Activated gamma-delta T cell treated with anti-CD3 and anti-CD28 coated beads, Interleukin-2, amount 50 U/mL, for 16 hours (primary cell): ENCODE measurements at regions not wholly inside any gene's neighbourhood (a gene's known extent, or its start where the extent isn't known, plus 50 kb on each side); places are given as distances from the start of the nearest gene placed in this dataset.
"Not testable (repeated sequence)": the region's sequence is repeated elsewhere in the genome, so short reads cannot be mapped to it uniquely, and the experiment has no call there.

Experiments used
- DNase-seq: peaks from one replicate; pipeline ENCODE4 v3.0.0-alpha.2; 2020; ENCODE audit warnings: low read depth

- DNase-seq, result no peak
Observed at GRCh38 chrX:102784550-102784949, 64.0 kb downstream of the GPRASP3 start.

GRCh38 chrX:102787283-102787682 lies 66.7 kb downstream of the GPRASP3 start:
- DNase-seq, result no peak

DNA sequence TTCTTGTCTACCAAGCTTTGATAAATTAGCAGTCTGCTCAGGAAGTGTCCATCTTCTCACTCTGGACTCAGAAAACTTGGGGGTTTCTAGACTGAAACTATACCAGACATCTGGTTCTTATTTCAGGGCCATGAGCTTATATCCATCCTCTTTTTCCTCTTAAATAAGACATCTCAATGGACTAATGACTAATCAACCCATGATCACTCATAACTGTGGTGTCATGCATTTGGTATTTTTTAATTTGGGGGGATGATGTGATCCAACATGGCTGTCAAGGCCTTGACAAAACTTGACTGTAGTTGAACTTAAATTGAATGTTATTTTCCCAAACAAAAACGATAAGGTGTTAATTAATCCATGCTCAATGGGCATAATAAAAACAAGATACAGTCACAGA lies 87.8 kb downstream of the GPRASP3 start:
- DNase-seq, result no peak

DNA sequence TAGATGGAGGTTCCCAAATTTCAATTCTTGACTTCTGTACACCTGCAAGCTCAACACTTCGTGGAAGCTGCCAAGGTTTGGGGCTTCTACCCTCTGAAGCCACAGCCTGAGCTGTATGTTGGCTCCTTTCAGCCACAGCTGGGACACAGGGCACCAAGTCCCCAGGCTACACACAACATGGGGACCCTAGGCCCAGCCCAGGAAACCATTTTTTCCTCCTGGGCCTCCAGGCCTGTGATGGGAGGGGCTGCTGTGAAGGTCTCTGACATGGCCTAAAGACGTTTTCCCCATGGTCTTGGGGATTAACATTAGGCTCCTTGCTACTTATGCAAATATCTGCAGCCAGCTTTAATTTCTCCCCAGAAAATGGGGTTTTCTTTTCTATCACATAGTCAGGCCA lies 97.7 kb downstream of the GPRASP3 start:
- DNase-seq, result not testable (repeated sequence)

DNA sequence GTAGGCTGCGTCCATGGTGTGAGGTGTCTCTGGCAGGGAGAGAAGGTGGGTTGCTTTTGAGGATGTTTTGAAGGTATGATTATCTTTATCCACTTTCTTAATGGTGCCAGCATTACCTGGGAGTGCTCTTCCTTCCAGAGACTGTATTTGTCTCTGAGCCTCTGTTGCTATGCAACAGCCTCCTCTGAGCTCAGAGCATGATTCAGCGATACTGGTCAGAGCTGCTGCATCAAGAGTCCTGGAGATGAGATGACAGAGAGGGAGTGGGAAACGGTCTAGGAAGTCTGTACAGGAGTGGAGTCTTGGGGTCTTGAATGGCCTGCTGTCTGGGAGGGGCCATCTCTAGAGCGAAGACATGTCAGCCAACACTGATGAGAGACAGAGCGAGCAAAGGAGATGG lies 104.4 kb upstream of the RAB40AL start:
- no peak for DNase-seq

DNA sequence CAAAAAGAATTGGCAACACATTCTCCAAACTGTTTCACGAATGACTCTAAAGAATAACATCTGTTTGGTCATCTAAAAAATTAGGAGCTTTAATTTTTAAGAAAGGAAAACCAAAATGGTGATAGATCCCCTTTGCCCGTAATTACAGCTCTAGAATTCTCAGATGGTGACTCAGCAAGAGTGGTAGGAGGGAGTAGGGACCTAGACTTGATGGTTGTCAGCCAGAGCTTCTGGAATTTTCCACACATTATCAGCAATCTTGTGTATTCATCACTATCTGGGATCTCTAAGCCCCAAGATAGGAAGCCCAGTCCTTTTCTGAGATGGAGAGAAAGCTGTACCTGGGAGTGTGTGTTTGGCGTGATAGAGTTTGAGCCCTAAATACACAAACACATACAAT lies 103.9 kb upstream of the RAB40AL start:
- no peak for DNase-seq

GRCh38 chrX:102835504-102836146 lies 101.4 kb upstream of the RAB40AL start:
- no peak for DNase-seq

DNA sequence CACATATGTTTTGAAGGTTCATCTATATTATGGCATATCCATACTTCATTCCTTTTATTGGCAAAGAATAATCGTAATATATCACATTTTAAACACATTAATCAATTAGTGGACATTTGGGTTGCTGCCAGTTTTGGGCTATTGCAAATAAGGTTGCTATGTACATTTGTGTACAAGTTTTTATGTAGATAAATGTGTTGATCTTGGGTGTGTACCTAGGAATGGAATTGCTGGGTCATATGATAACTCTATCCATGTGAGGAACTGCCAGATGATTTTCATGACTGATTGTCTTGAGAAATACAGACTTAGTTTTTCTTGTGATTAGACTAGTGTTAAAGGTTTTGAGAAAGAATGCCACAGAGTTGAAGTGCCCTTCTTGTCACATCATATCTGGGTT lies 99.2 kb upstream of the RAB40AL start:
- DNase-seq, result no peak

- DNase-seq, result no peak
Observed at GRCh38 chrX:102840871-102841705, 96.0 kb upstream of the RAB40AL start.

GRCh38 chrX:102841706-102842003 lies 95.4 kb upstream of the RAB40AL start:
- DNase-seq, result no peak

GRCh38 chrX:102845020-102845419 lies 92.1 kb upstream of the RAB40AL start:
- DNase-seq, result no peak

DNA sequence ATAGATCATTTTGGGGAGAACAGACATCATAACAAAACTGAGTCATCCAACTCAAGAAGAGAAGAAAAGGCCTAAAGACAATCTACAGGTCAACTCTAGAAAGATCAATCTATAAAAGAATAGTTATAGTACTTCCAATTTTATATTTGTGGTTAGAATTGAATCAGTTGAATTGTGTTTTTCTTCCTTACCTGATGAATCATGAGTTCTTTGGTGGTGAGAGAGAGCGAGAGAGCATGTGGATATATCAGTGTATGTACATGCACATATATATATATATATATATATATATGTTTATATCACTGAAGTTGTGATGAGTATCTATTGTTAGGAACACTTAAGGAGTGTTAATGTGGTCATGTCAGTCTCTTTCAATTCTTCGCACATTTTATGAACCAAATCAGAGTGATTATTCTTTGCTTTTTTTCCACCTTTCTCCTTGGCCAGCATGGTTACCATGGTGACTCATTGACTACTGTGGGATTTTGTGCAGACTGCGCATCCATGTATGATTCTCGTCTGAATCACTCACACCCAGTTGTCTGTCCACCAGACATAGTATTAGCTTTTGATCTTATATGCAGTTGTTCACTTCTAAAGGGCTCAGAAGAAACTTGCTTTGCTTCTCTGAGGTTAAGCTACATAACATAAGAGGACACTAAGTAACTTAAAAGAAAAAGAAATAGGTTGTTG lies 90.4 kb upstream of the RAB40AL start:
- no peak for DNase-seq

- no peak for DNase-seq
Observed at GRCh38 chrX:102847362-102847761, 89.7 kb upstream of the RAB40AL start.

GRCh38 chrX:102849396-102849795 lies 87.7 kb upstream of the RAB40AL start:
- DNase-seq, result no peak

DNA sequence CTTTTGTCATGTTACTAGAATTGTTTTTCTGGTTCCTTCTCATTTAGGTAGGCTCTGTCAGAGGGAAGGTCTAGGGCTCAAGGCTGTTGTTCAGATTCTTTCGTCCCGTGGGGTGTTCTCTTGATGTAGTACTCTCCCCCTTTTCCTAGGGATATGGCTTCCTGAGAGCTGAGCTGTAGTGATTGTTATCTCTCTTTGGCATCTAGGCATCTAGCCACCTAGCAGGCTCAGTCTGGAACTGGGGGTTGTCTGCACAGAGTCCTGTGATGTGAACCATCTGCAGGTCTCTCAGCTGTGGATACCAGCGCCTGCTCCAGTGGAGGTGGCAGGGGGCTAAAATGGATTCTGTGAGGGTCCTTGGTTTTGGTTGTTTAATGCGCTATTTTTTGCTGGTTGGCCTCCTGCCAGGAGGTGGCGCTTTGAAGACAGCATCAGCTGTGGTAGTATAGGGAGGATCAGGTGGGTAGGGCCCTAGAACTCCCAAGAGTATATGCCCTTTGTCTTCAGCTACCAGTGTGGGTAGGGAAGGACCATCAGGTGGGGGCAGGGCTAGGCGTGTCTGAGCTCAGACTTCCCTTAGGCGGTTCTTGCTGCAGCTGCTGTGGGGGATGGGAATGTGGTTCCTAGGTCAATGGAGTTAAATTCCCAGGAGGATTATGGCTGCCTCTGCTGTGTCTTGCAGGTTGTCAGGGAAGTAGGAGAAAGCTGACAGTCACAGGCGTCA lies 78.1 kb upstream of the RAB40AL start:
- DNase-seq, result not testable (repeated sequence)

GRCh38 chrX:102859550-102859871 lies 77.6 kb upstream of the RAB40AL start:
- DNase-seq, result no peak

GRCh38 chrX:102860235-102860634 lies 76.8 kb upstream of the RAB40AL start:
- no peak for DNase-seq

DNA sequence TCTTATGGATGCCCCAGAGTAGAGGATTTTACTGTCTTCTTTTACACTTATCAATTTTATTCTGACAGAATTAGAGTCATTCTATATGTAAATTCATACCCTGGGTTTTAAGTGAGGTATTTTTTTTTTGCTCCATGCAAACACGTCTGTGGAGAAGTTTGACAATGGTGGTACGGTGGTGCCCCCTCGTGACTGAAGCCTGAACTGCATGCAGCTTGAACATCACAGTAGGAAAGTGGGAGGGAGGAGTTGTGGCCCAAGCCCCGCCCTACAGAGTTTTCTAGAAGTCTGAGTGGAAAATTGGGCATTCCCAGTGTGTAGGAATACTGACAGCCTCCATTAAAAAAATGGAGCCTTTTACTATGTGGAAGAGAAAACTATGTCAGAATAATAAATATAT lies 73.3 kb upstream of the RAB40AL start:
- DNase-seq, result peak; percentile 69

DNA sequence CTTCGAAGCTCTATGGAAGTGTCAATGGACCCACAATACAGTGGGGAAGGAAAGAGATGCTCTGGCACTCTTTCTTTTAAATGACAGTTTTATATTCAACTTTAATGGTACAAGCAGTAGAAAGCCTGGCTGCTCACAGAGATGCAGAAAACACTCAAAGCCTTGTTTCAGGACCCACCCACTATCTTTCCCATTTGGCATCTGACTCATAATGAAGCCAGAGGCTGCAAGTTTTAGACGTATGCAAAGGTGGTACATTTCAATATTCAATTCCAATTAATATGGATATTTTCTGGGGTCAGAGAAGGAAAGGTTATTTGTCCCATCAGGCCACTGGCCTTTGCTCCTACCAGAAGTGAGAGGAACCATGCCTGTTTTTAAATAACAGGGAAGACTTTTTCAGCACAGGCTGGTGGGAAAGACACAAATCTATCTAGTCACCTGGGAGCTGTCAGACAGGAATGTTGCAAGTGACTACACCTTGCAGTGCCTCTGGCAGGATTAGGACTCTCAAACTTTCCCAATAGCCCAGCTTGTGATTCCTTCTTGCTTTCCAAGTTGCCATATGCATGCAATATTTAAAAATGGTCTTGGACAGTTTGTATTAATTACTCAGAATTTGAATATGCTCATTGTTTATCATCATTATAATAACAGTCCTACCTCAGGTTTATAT lies 70.0 kb upstream of the RAB40AL start:
- DNase-seq, result no peak

DNA sequence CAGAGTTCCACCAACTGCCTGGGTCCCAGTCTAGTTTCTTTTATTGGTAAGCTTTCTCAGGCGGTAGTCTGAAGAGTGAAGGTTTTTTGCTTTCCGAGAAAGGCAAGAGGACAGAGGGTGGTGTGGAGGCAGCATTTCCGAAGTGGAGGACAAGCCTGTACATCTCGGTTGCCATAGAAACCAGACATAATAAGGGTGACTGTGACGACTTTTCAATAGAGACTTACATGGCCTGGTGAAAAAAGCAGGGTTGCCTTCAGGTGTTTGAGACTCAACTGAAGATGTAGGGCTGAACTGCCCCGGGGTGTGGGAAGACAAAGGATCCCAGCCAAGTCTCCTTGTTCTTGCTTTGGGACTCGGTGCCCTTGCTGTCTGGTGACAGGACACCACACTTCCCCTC lies 53.6 kb upstream of the RAB40AL start:
- DNase-seq, result no peak
